AG09309 (cell line): ENCODE measurements at regions not wholly inside any gene's neighbourhood (a gene's known extent, or its start where the extent isn't known, plus 50 kb on each side); places are given as distances from the start of the nearest gene placed in this dataset.

ENCODE experiments used
- DNase-seq: peaks from one replicate; pipeline ENCODE4 v3.0.0-alpha.2; 2010; ENCODE audit warnings: low read depth
- H3K4me3 ChIP-seq: 2 replicates; pipeline ENCODE4 v1.5.1; 2011; ENCODE audit warnings: mild to moderate bottlenecking, low read depth, low read length, moderate library complexity; ENCODE audit not compliant: control insufficient read depth
- CTCF ChIP-seq: IDR thresholded peaks from 2 replicates; pipeline ENCODE4 v1.5.1; 2011; ENCODE audit warnings: mild to moderate bottlenecking, low read depth, low read length, inconsistent platforms; ENCODE audit not compliant: insufficient read depth, control insufficient read depth; ENCODE audit errors: missing control alignments

DNA sequence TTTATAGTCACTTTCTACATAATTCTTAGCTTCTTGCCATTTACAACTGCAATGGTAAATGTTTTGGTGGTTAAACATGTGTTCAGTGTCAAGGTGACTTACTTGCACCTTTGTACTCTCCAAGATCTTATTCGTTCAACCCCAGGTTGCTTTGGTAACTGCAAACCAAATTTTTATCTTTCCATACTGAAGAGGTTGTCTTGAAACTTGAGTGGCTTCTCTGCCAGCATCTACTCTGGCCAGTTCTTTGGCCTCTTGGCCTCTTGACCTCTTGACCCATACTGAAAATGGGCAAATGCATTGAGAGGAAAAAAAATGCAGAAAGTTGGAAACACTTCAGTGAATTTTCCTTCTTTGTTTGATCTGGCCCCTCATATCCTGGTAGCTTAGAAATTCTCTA lies 88.0 kb upstream of the LRRC7 start:
- no peak for TF ChIP-seq CTCF
- H3K4me3 ChIP-seq = no peak overlapping the region

GRCh38 chr1:69483246-69483645 lies 84.5 kb upstream of the LRRC7 start:
- H3K4me3 ChIP-seq = no peak overlapping the region
- DNase-seq = no peak
- TF ChIP-seq CTCF = no peak

More for the DNA sequence above, 88.0 kb upstream of the LRRC7 start:
- DNase-seq = no peak

DNA sequence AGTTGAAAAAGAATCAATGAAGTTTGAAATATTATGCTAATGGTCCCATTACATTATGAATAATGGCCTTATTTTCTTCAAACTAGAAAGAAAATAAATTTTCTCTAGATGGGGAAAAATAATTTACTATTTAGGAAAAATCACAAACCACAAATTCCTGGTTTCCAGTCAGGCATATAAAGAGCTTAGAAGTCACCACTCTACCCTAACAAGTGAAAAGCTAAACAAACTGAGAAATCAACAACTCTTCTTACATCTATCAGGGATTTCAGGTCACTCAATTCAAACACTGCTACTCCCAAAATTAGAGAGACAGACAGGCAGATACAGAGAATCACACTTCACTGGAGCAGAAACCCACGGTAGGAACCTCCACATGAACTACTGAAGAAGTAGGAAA lies 82.1 kb upstream of the LRRC7 start:
- no peak for DNase-seq
- no peak for TF ChIP-seq CTCF
- no peak overlapping the region for H3K4me3 ChIP-seq

- no peak for DNase-seq
- TF ChIP-seq CTCF = no peak
- H3K4me3 ChIP-seq = no peak overlapping the region
These were observed 76.3 kb upstream of the LRRC7 start for GRCh38 chr1:69491416-69491815.

- no peak for TF ChIP-seq CTCF
- no peak for DNase-seq
- H3K4me3 ChIP-seq = no peak overlapping the region
These were observed 75.4 kb upstream of the LRRC7 start for GRCh38 chr1:69492286-69492685.

DNA sequence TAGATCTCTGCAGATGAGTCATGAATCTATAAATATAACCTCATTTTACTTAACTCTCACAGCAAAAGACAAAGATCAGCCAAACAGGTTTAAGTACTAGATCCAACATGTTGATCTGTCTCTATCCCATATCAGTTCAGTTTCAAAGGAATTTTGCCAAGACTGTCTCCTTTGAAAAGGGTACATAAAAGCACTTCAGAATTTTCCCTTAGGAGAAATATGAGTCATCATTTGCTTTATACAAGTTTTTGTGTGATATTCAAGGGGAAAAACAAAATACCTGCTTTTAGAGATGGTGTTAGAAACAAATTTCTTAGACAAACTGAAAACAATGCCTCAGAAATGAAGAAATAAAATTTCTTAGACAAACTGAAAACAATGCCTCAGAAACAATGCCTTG lies 73.5 kb upstream of the LRRC7 start:
- no peak for DNase-seq
- no peak for TF ChIP-seq CTCF
- H3K4me3 ChIP-seq = no peak overlapping the region
